GM12864 (cell line): ENCODE measurements at regions not wholly inside any gene's neighbourhood (a gene's known extent, or its start where the extent isn't known, plus 50 kb on each side); places are given as distances from the start of the nearest gene placed in this dataset.

Experiments
- DNase-seq: peaks from one replicate; pipeline ENCODE4 v3.0.0-alpha.2; 2011; ENCODE audit warnings: low read depth
- H3K4me3 ChIP-seq: 2 replicates; pipeline ENCODE4 v1.5.1; 2011; ENCODE audit warnings: mild to moderate bottlenecking, low read depth, low read length, control low read depth
- CTCF ChIP-seq: IDR thresholded peaks from 2 replicates; pipeline ENCODE4 v1.5.1; 2011; ENCODE audit warnings: low read depth, mild to moderate bottlenecking, moderate library complexity, low read length, control low read depth, inconsistent platforms; ENCODE audit errors: missing control alignments

- no peak for TF ChIP-seq CTCF
- no peak for DNase-seq
- no peak overlapping the region for H3K4me3 ChIP-seq
Observed at GRCh38 chr7:41193738-41194282, 509.1 kb downstream of the INHBA start.

- no peak overlapping the region for H3K4me3 ChIP-seq
- TF ChIP-seq CTCF = no peak
- DNase-seq = no peak
Observed at GRCh38 chr7:41190581-41190980, 512.3 kb downstream of the INHBA start.

- H3K4me3 ChIP-seq = no peak overlapping the region
- no peak for TF ChIP-seq CTCF
- no peak for DNase-seq
Observed at GRCh38 chr7:41189866-41190265, 513.0 kb downstream of the INHBA start.

GRCh38 chr7:41188163-41189130 lies 514.4 kb downstream of the INHBA start:
- no peak overlapping the region for H3K4me3 ChIP-seq
- DNase-seq = no peak
- TF ChIP-seq CTCF = no peak

- no peak for DNase-seq
- no peak overlapping the region for H3K4me3 ChIP-seq
- no peak for TF ChIP-seq CTCF
Observed at GRCh38 chr7:41187322-41187721, 515.6 kb downstream of the INHBA start.

- TF ChIP-seq CTCF = no peak
- H3K4me3 ChIP-seq = no peak overlapping the region
- DNase-seq = no peak
Observed at GRCh38 chr7:41185851-41186250, 517.0 kb downstream of the INHBA start.

- H3K4me3 ChIP-seq = no peak overlapping the region
- TF ChIP-seq CTCF = no peak
- DNase-seq = no peak
Observed at GRCh38 chr7:41183741-41184140, 519.1 kb downstream of the INHBA start.
